Psoas muscle (tissue), 7 donors: ENCODE measurements at regions not wholly inside any gene's neighbourhood (a gene's known extent, or its start where the extent isn't known, plus 50 kb on each side); places are given as distances from the start of the nearest gene placed in this dataset.

Experiments
- ATAC-seq, 4 donors: fragments of 200-7000 bp; cut with Tn5 transposase; one replicate each; pipeline ENCODE4 v1.9.1; 2020; ENCODE audit warnings: moderate library complexity in 3 of 4, mild to moderate bottlenecking in 2 of 4
- DNase-seq, 2 donors: peaks; one replicate each; pipeline ENCODE4 v3.0.0-alpha.2; 2020
- H3K27ac ChIP-seq: fragments of 200-600 bp; one replicate; pipeline ENCODE4 v1.8.0; 2022
- H3K27me3 ChIP-seq, 3 donors: fragments of 200-600 bp in 1 of 3; one replicate each; pipeline versions ENCODE4 v1.6.1 to v1.8.0; 2013 to 2022; ENCODE audit warnings: low read length in 2 of 3, mild to moderate bottlenecking in 2 of 3, moderate library complexity in 1 of 3; ENCODE audit not compliant: insufficient read depth in 3 of 3
- H3K36me3 ChIP-seq, 2 donors: fragments of 200-600 bp in 1 of 2; one replicate each; pipeline versions ENCODE4 v1.6.1 to v1.8.0; 2013 to 2022; ENCODE audit warnings: low read depth in 1 of 2, mild to moderate bottlenecking in 1 of 2, moderate library complexity in 1 of 2; ENCODE audit not compliant: insufficient read depth in 1 of 2
- H3K4me1 ChIP-seq: fragments of 200-600 bp; one replicate; pipeline ENCODE4 v1.8.0; 2022
- H3K4me3 ChIP-seq: fragments of 200-600 bp; one replicate; pipeline ENCODE4 v1.8.0; 2022; ENCODE audit warnings: mild to moderate bottlenecking
- H3K9me3 ChIP-seq: fragments of 200-600 bp; one replicate; pipeline ENCODE4 v1.8.0; 2022
- WGBS, 3 donors: extraction: QIAGEN DNeasy Blood & Tissue Kit; methylation state at CpG; one replicate each; pipeline versions ENCODE4 v1.1.6 to v1.1.7; 2013; 5-methylcytosine and 5-hydroxymethylcytosine counted together
- intact Hi-C, 2 donors: fragments of 100-400 bp; cut with DNase I; formaldehyde crosslinking; loops; one replicate each; pipeline versions ENCODE4 v1.11.0 to v1.14.2; 2022
- TF ChIP-seq, protein P1 (sequence below): fragments of 200-600 bp; IDR thresholded peaks from one replicate; pipeline ENCODE4 v1.8.0; 2022; ENCODE audit warnings: antibody characterized with exemption
- donor health status: healthy with polysubstance abuse.
- donor health status: DM: no; HTN: no; CAD: no; lungs with moderate emphysema.
- donor health status: Bipolar disorder and iron deficiency.
- donor health status: healthy.
- donor health status: DM: yes; HTN: yes; CAD: no.
- donor health status: DM: no; HTN: no; CAD: no.
- donor health status: DM: yes; HTN: yes; CAD: no.

DNA sequence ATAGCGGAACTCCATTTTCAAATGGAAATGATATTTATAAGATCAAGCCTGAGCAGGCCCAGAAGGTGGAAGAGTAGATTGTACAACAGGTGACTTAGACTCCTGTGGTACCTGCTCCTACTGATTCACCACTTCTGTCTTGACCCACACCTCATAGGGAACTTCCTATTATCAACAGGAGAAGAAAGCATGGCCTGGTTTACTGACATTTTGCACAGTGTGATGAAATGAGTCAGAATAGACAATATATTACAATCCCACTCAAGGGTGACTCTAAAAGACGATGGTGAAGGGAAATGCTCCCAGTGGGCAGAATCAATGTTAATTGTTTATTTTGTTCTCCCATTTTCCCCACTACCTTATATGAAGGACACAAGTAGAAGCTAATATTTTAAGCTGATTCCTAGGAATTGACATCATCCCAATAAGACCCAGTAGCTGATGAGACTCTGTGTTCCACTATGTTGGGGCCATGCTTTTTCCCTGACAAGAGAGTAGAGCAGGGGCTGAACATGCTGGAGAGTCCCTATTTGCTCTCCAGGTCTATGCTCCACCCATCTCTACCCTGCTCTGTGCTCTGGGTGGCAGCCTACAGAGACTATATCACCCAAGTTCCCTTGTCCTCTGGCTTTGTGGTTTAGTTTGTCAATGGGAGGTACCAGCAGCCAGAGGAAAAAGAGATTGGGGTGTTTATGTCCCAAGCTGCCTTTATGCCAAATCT lies 163.4 kb upstream of the FSTL4 start:
- DNase-seq (no peak), ATAC-seq (no peak)
- peaks cover 10% of the 10 kb centered on the region for H3K4me1 ChIP-seq
- 91 to 95% (median 93%) methylated on average over 2 of the region's 2 CpGs for WGBS, 3 donors
- H3K27ac ChIP-seq = no peak overlapping the region
- TF ChIP-seq, protein P1, sequence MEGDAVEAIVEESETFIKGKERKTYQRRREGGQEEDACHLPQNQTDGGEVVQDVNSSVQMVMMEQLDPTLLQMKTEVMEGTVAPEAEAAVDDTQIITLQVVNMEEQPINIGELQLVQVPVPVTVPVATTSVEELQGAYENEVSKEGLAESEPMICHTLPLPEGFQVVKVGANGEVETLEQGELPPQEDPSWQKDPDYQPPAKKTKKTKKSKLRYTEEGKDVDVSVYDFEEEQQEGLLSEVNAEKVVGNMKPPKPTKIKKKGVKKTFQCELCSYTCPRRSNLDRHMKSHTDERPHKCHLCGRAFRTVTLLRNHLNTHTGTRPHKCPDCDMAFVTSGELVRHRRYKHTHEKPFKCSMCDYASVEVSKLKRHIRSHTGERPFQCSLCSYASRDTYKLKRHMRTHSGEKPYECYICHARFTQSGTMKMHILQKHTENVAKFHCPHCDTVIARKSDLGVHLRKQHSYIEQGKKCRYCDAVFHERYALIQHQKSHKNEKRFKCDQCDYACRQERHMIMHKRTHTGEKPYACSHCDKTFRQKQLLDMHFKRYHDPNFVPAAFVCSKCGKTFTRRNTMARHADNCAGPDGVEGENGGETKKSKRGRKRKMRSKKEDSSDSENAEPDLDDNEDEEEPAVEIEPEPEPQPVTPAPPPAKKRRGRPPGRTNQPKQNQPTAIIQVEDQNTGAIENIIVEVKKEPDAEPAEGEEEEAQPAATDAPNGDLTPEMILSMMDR = no peak
- no peaks in the 10 kb centered on the region for H3K36me3 ChIP-seq
- H3K27me3 ChIP-seq = no peaks in the 10 kb centered on the region
- no peak overlapping the region for H3K4me3 ChIP-seq
- H3K9me3 ChIP-seq = peaks cover 5% of the 10 kb centered on the region
- intact Hi-C loops = loop anchor here in 1 of 2 donors (5.0 kb wide), 1 partner anchor 42 kb away; no protein-coding TSS in a partner anchor

DNA sequence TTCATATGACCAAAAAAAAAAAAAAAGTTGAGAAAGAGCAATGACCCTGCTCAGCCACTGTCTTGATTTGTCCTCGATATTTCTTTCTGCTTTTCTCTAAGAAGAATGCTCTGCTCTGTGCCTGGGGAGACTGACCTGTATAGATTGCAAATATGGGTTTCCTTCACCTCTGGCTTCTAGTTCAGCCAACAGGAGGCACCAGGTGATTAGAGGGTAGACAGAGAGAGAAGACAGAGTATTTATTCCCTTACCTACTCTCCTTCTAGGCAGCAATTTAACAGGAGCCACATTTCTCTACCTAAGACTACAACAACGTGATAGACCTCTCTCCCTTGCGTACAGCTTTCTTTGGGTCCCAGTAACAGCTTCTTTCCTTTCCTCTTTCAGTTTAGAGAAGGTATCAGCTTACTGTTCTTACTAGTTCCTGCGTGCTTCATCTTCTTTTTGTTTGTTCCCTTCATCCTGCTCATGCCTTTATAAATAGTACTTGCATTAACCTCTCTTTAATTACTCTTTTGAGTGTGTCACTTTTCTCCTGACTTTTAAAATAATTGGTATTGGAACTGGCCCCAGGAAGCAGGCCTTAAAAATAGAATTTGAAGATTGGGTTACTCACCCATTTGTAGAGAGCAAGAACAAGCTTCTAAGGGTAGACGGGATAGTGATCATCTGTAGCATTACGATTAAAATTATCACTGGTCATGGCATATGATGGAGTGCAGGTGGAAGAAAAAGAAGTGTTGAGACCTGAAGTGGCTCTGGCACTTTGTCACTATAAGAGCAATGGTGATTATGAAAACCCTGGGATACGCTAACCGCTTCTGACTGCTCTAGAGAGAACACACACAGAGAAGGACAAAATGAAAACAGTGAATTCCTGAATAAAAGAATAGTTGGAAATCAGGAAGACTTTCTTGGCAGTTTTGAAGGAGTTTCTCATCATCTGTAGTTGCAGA lies 161.2 kb upstream of the FSTL4 start:
- DNase-seq (no peak), ATAC-seq (peak; percentile 56 to 91 (median 71))
- H3K27me3 ChIP-seq = no peaks in the 10 kb centered on the region
- intact Hi-C loops = loop anchor here in 1 of 2 donors (2.0 kb wide), 1 partner anchor 95 kb away; no protein-coding TSS in a partner anchor
- no peaks in the 10 kb centered on the region for H3K36me3 ChIP-seq
- TF ChIP-seq, protein P1 = peak; percentile 24
- peaks cover 9% of the 10 kb centered on the region for H3K9me3 ChIP-seq
- peaks cover 5% of the 10 kb centered on the region for H3K4me1 ChIP-seq
- H3K27ac ChIP-seq = peak overlapping the region; percentile 67
- H3K4me3 ChIP-seq = no peak overlapping the region
- WGBS, 3 donors = 57 to 77% (median 64%) methylated on average over 8 of the region's 8 CpGs

DNA sequence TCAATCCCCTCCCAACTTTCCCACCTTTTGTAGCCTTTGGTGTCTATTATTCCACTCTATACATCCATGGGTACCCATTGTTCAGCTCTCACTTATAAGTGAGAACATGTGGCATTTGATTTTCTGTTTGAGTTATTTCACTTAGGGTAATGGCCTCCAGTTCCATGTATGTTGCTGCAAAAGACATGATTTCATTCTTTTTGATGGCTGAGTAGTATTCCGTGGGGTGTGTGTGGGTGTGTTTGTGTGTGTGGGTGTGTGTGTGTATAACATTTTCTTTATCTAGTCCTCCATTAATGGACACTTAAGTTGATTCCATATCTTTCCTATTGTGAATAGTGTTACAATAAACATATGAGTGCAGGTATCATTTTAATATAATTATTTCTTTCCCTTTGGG lies 157.5 kb upstream of the FSTL4 start:
- DNase-seq (no peak), ATAC-seq (no peak)
- no peak overlapping the region for H3K4me3 ChIP-seq
- H3K27ac ChIP-seq = no peak overlapping the region
- peaks cover 5% of the 10 kb centered on the region for H3K4me1 ChIP-seq
- intact Hi-C loops = no loop called here
- peaks cover 9% of the 10 kb centered on the region for H3K9me3 ChIP-seq
- 83 to 90% (median 87%) methylated on average over 1 of the region's 1 CpG for WGBS, 3 donors
- H3K36me3 ChIP-seq = no peaks in the 10 kb centered on the region
- H3K27me3 ChIP-seq = no peaks in the 10 kb centered on the region
- TF ChIP-seq, protein P1 = no peak

DNA sequence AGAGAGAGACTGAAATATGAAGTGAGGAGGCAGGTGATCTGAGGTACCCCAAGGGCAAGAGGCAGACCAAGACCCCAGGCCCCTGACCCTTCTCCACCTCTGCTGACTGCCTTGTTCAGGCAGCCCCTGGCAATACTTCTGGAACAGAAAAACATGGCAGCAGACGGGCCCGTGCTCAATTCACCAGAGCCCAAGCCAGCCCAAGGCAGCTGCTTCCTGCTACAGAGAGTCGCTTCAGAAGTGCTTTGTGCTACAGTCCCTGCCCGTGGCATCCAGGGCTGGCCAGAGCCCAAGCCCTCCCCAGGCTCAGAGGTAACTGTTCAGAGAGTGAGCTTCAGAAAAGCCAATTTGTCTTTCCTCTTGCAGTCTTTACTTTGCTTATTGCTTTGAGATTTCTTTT lies 151.4 kb upstream of the FSTL4 start:
- TF ChIP-seq, protein P1 = no peak
- H3K27me3 ChIP-seq = no peaks in the 10 kb centered on the region
- intact Hi-C loops = no loop called here
- WGBS, 3 donors = 23 to 31% (median 30%) methylated on average over 4 of the region's 4 CpGs
- no peak overlapping the region for H3K27ac ChIP-seq
- no peaks in the 10 kb centered on the region for H3K4me1 ChIP-seq
- H3K36me3 ChIP-seq = no peaks in the 10 kb centered on the region
- H3K4me3 ChIP-seq = no peak overlapping the region
- no peak for ATAC-seq
- no peaks in the 10 kb centered on the region for H3K9me3 ChIP-seq
- no peak for DNase-seq
